ENCODE measurements at regions not wholly inside any gene's neighbourhood (a gene's known extent, or its start where the extent isn't known, plus 50 kb on each side); places are given as distances from the start of the nearest gene placed in this dataset.

GRCh38 chr11:57098191-57098590 is 83.6 kb upstream of the LRRC55 start:
- intact Hi-C loops (cut with DNase I): no loop called here

GRCh38 chr11:57100638-57101331 is 81.0 kb upstream of the LRRC55 start:
- intact Hi-C loops (cut with DNase I): no loop called here
- no peak for DNase-seq (ENCODE audit: low spot score)

More at GRCh38 chr11:57098191-57098590, 83.6 kb upstream of the LRRC55 start:
- no peak for DNase-seq (ENCODE audit: low spot score)

GRCh38 chr11:57103899-57104605 is 77.7 kb upstream of the LRRC55 start:
- intact Hi-C loops (cut with DNase I): no loop called here

GRCh38 chr11:57109331-57109730 is 72.4 kb upstream of the LRRC55 start:
- intact Hi-C loops (cut with DNase I): no loop called here
- no peak for DNase-seq (ENCODE audit: low spot score)

More at GRCh38 chr11:57103899-57104605, 77.7 kb upstream of the LRRC55 start:
- DNase-seq (ENCODE audit: low spot score): no peak

DNA sequence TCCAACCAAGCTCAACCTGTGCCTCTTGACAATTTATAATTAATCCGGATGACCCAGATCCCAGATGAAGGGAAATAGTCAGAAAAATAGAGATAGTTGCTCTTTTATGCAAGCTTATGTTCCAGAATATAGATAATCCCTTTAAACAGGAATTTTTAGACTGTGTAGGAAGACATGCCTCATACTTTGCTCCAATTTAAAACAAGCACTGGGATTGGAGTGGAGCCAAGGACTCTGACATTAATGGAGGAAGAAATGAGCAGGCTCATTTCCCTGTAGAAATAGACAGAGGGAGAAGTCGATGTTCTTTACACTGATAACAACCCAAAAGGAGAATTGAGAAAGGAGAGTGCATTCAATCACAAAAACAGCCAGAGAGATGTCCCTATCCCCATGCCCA is 70.1 kb upstream of the LRRC55 start:
- DNase-seq (ENCODE audit: low spot score): no peak
- intact Hi-C loops (cut with DNase I): loop anchor here (10.0 kb wide), 1 partner anchor 267 kb away; no protein-coding TSS in a partner anchor

GRCh38 chr11:57116654-57117053 is 65.1 kb upstream of the LRRC55 start:
- no peak for DNase-seq (ENCODE audit: low spot score)
- intact Hi-C loops (cut with DNase I): loop anchor here (2.0 to 10.0 kb wide), 2 partner anchors 132 to 272 kb away; no protein-coding TSS in a partner anchor

GRCh38 chr11:57120192-57120965 is 61.4 kb upstream of the LRRC55 start:
- no peak for DNase-seq (ENCODE audit: low spot score)
- intact Hi-C loops (cut with DNase I): no loop called here

- intact Hi-C loops (cut with DNase I): no loop called here
Measured at GRCh38 chr11:57121996-57122395, 59.8 kb upstream of the LRRC55 start.

GRCh38 chr11:57123590-57123989 is 58.2 kb upstream of the LRRC55 start:
- intact Hi-C loops (cut with DNase I): no loop called here
- DNase-seq (ENCODE audit: low spot score): no peak

More at GRCh38 chr11:57121996-57122395, 59.8 kb upstream of the LRRC55 start:
- DNase-seq (ENCODE audit: low spot score): no peak

GRCh38 chr11:57124505-57124904 is 57.2 kb upstream of the LRRC55 start:
- intact Hi-C loops (cut with DNase I): no loop called here
- DNase-seq (ENCODE audit: low spot score): no peak

GRCh38 chr11:57124917-57125316 is 56.8 kb upstream of the LRRC55 start:
- intact Hi-C loops (cut with DNase I): no loop called here
- DNase-seq (ENCODE audit: low spot score): no peak

- intact Hi-C loops (cut with DNase I): no loop called here
- DNase-seq (ENCODE audit: low spot score): no peak
Measured at GRCh38 chr11:57126766-57127400, 54.9 kb upstream of the LRRC55 start.

DNA sequence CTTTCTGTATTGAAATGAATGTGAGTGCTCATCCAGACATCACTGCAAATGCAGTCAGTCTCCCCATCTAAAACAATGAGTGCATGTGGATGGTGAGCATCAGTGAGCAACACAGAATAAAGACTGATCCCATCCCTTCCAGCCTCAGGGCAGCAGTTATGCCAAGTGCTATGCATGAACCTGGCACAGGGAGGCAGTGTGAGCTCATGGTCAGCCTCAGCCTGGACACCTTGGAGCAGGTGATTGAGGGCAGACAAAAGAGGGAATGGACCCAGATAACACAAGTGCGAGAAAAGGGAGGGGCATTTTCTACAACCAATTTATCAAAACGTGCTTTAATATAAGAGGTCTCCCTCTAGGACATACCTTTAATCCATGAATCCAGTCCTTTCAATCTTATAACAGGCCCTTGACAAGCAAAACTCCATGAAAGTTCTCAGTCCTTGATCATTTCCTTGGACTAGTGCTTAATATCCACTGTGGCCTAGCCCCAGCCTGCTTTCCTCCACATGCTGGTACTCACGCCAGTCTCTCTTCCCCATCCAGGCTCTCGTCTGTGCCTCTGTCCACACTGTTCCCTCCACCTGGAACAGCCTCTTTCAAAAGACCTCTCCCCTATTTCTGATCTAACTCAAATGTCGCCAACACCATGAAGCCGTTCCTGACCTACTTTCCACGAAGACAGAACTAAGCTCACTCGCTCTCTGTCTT is 50.5 kb upstream of the LRRC55 start:
- DNase-seq (ENCODE audit: low spot score): no peak
- intact Hi-C loops (cut with DNase I): loop anchor here (1.0 to 5.0 kb wide), 2 partner anchors 71 to 119 kb away; no protein-coding TSS in a partner anchor

Data from cardiac septum (tissue), 1 donor.